Rectal smooth muscle tissue (tissue), 1 donor: ENCODE measurements at regions not wholly inside any gene's neighbourhood (a gene's known extent, or its start where the extent isn't known, plus 50 kb on each side); places are given as distances from the start of the nearest gene placed in this dataset.

Experiments used
- H3K27ac ChIP-seq: one replicate; pipeline ENCODE4 v1.7.0; 2013; ENCODE audit warnings: low read depth, low read length, inconsistent platforms
- H3K27me3 ChIP-seq: one replicate; pipeline ENCODE4 v1.7.0; 2013; ENCODE audit warnings: low read length; ENCODE audit not compliant: control insufficient read depth, insufficient read depth
- H3K36me3 ChIP-seq: one replicate; pipeline ENCODE4 v1.7.0; 2013; ENCODE audit warnings: low read length; ENCODE audit not compliant: control insufficient read depth, insufficient read depth
- H3K4me1 ChIP-seq: one replicate; pipeline ENCODE4 v1.7.0; 2013; ENCODE audit warnings: low read length; ENCODE audit not compliant: control insufficient read depth, insufficient read depth
- H3K4me3 ChIP-seq: one replicate; pipeline ENCODE4 v1.7.0; 2013; ENCODE audit warnings: low read length
- H3K9ac ChIP-seq: one replicate; pipeline ENCODE4 v1.7.0; 2013; ENCODE audit warnings: low read length

DNA sequence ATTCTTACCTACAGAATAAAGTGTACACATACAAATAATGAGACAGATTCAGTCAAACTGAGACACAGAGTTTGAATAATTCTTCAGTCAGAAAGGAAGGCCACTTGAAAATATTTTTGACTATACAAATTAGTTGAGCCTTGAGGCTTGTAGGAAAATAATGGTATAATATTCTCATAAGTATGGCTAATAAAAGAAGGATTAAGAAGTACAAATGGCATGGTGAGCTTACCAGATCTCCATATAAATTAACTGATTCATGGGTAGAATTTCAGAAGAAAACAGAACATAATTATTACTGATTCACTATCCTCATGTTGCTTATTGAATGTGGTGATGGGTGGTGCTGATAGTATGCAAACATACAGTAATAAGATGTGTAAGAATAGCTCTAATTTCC, 401.1 kb downstream of the PCDH18 start:
- Histone ChIP-seq H3K9ac (no peak overlapping the region), H3K4me3 (no peak overlapping the region), H3K36me3 (no peaks in the 10 kb centered on the region), H3K27ac (no peak overlapping the region), H3K4me1 (no peaks in the 10 kb centered on the region), H3K27me3 (no peaks in the 10 kb centered on the region)

GRCh38 chr4:137129845-137130244, 402.4 kb downstream of the PCDH18 start:
- Histone ChIP-seq H3K36me3 (no peaks in the 10 kb centered on the region), H3K27me3 (no peaks in the 10 kb centered on the region), H3K4me1 (no peaks in the 10 kb centered on the region), H3K4me3 (no peak overlapping the region), H3K9ac (no peak overlapping the region), H3K27ac (no peak overlapping the region)

GRCh38 chr4:137129441-137129840, 402.9 kb downstream of the PCDH18 start:
- no peak overlapping the region for H3K4me3 ChIP-seq
- H3K36me3 ChIP-seq, result no peaks in the 10 kb centered on the region
- no peak overlapping the region for H3K9ac ChIP-seq
- no peaks in the 10 kb centered on the region for H3K4me1 ChIP-seq
- no peaks in the 10 kb centered on the region for H3K27me3 ChIP-seq
- H3K27ac ChIP-seq, result no peak overlapping the region

DNA sequence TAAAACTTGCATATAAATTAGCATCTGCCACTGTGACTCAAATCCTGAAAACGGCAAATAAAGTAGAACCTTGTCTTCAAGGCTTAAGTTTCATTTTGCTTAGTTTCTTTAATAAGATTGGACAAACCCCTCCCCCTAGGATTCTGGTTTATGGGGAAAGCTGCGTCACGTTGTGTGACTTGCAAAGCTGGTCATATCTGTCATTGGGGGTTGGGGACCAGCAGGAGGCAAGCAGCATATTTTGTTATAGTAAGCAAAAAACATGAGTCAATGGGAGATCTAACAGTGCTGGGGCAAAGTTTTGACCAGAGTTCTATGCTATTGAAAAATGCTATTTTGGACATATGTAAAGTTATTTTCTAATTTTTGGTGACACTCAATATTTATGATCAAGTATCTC, 407.3 kb downstream of the PCDH18 start:
- Histone ChIP-seq H3K27me3 (no peaks in the 10 kb centered on the region), H3K36me3 (no peaks in the 10 kb centered on the region), H3K4me1 (no peaks in the 10 kb centered on the region), H3K27ac (no peak overlapping the region), H3K4me3 (peak overlapping the region; percentile 32), H3K9ac (no peak overlapping the region)

DNA sequence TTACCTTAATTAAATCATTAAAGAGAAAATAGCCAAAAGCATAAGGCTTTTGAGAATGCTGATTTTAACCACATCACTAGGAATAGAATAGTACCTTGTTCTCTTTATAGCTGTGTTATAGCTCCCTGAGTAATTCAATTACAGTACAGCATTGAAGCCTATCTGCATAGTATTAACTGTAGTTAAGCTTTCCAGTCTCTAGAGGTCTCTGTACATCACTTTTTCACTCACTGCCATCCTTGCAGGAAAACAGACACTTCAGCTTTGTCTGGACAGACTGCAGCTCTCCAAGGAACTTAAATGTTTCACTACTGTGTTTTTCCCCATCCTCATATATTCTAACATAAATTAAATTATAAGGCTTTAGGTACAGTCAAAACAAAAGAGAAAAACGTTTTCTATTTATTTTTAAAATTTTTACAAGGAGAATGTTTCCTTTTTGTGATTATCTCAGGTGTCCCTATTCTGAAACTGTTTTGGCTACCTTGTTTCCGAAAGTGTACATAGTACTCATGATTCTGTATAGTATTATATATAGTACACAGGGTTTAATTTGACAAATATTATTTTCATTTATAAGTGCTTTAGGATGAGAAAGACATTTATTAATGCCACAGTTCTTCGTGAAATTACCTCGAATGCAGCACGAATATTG, 407.9 kb downstream of the PCDH18 start:
- Histone ChIP-seq H3K36me3 (no peaks in the 10 kb centered on the region), H3K27me3 (no peaks in the 10 kb centered on the region), H3K9ac (no peak overlapping the region), H3K4me3 (peak overlapping the region; percentile 32), H3K4me1 (no peaks in the 10 kb centered on the region), H3K27ac (no peak overlapping the region)

GRCh38 chr4:137122876-137123275, 409.4 kb downstream of the PCDH18 start:
- no peak overlapping the region for H3K27ac ChIP-seq
- no peak overlapping the region for H3K4me3 ChIP-seq
- H3K27me3 ChIP-seq, result no peaks in the 10 kb centered on the region
- H3K36me3 ChIP-seq, result no peaks in the 10 kb centered on the region
- H3K4me1 ChIP-seq, result no peaks in the 10 kb centered on the region
- no peak overlapping the region for H3K9ac ChIP-seq

DNA sequence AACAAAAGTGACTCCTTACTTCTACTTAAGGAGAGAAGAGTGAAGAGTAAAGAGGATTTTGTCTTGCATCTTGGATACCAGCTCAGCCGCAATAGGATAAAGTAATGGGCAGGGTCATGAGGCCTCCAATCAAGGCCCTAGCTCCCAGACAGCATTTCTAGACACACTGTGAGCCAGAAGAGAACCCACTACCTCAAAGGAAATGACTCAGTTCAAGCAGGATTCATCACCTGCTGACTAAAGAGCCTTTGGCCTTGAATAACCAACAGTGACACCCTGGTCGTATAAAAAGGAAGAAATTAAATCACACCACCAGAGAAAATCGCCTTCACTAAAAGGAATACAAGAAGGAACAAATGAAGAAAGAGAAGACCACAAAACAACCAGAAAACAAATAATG, 416.1 kb downstream of the PCDH18 start:
- Histone ChIP-seq H3K9ac (no peak overlapping the region), H3K27ac (no peak overlapping the region), H3K4me3 (no peak overlapping the region), H3K4me1 (no peaks in the 10 kb centered on the region), H3K36me3 (no peaks in the 10 kb centered on the region), H3K27me3 (no peaks in the 10 kb centered on the region)

DNA sequence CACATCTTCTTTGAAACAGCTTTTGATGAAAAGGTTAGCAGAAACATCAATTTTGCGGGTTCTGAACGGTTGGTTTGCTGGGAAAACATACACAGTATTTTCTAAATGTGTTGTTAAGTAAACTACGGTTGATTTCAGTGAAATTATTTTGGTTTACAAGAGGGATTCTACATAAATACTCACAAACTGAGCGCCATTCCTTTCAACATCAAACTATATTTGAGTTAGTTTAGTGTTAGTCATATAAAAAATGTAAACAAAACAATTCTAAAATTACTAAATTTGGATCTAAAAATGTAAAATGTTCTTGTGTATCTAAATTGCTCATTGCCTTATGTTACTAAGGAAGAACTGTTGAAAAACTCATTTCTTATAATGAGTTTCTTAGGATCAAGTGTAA, 425.6 kb downstream of the PCDH18 start:
- Histone ChIP-seq H3K9ac (no peak overlapping the region), H3K4me3 (no peak overlapping the region), H3K4me1 (no peaks in the 10 kb centered on the region), H3K36me3 (no peaks in the 10 kb centered on the region), H3K27ac (no peak overlapping the region), H3K27me3 (no peaks in the 10 kb centered on the region)

DNA sequence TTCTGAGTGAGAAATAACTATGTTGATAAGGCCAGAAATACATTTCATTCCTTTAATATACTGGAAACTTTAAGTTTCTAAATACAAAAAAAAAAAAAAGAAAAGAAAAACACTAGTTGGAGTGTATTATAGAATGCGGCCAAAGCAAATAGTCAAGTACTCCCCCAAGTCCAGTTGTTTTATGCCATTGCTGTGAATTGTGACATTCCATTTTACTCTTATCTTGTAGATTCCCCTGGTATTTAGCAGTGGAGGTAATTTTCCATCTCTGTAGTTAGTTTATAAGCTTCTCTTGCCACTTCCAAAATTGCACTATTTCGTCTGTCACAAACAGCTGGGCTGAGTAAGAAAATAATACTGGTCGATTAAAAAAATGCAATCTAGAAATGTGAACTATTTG, 426.0 kb downstream of the PCDH18 start:
- Histone ChIP-seq H3K27ac (no peak overlapping the region), H3K9ac (no peak overlapping the region)

GRCh38 chr4:137090951-137091350, 441.3 kb downstream of the PCDH18 start:
- no peaks in the 10 kb centered on the region for H3K4me1 ChIP-seq
- H3K9ac ChIP-seq, result no peak overlapping the region
- no peaks in the 10 kb centered on the region for H3K36me3 ChIP-seq
- no peak overlapping the region for H3K4me3 ChIP-seq
- no peaks in the 10 kb centered on the region for H3K27me3 ChIP-seq
- H3K27ac ChIP-seq, result no peak overlapping the region

More for the DNA sequence above, 426.0 kb downstream of the PCDH18 start:
- no peaks in the 10 kb centered on the region for H3K27me3 ChIP-seq
- H3K36me3 ChIP-seq, result no peaks in the 10 kb centered on the region
- no peak overlapping the region for H3K4me3 ChIP-seq
- no peaks in the 10 kb centered on the region for H3K4me1 ChIP-seq

DNA sequence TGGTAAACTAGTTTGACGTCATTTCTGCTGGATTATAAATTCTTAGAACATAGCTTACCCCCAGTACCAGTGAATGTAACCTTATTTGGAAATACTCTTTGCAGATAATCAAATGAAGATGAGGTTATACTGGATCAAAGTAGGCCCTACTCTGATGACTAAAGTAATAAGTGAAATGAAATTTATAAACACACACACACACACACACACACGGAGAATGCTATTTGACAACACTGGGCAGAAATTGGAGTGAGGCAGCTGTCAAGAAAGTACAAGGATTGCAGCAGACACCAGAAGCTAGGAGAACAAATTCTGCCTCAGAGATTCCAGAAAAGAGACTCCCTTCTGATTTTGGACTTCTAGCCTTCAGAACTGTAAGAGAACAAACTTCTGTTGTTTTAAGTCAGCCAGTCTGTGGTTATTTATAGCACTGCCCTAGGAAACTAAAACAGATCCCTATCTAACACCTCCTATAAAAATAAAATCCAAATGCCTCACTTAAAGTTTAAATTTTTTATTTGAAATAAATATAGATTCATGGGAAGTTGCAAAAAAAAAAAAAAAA, 448.6 kb downstream of the PCDH18 start:
- no peak overlapping the region for H3K9ac ChIP-seq
- H3K4me1 ChIP-seq, result no peaks in the 10 kb centered on the region
- H3K27ac ChIP-seq, result no peak overlapping the region
- H3K4me3 ChIP-seq, result no peak overlapping the region
- H3K36me3 ChIP-seq, result no peaks in the 10 kb centered on the region
- H3K27me3 ChIP-seq, result no peaks in the 10 kb centered on the region

DNA sequence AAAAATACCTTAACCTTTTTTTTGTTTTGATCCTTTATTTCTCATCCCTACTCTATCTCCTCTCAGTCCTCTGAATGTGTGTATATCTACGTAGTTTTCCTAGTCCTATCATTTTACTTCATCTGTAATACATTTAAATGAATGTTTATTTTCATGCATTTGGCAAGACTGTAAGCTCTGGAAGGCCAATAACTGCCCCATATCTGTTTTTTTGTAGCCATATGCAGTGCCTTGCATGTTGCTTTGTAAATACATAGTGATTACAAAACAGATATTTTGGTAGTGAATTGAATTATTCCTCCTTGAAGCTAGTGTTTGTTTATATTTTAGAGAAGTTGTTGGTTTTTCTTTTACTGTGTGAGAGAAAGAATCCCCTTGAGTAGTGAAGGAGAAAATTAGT, 450.2 kb downstream of the PCDH18 start:
- Histone ChIP-seq H3K4me1 (no peaks in the 10 kb centered on the region), H3K27me3 (no peaks in the 10 kb centered on the region), H3K27ac (no peak overlapping the region), H3K36me3 (no peaks in the 10 kb centered on the region), H3K9ac (no peak overlapping the region), H3K4me3 (no peak overlapping the region)

DNA sequence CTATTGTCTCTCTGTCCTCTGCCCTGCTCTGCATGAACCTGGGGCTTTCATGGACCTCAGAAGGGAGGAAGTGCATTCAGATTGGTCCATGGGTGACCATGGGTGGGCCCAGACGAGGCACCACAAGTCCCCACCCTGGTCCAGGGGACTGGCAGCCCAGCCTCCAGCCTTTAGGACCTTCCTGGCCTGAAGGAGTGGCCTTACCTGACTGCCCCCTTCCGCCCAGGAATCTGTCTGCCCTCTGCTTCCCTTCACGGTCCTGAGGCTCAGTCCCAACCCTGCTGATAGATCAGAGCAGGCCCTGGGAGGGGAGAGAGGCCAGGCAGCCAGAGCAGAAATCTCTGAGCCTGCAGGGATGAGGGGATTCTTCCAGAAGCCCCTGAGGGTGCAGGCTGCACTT, 455.4 kb downstream of the PCDH18 start:
- Histone ChIP-seq H3K27me3 (no peaks in the 10 kb centered on the region), H3K36me3 (no peaks in the 10 kb centered on the region), H3K9ac (no peak overlapping the region), H3K27ac (no peak overlapping the region), H3K4me3 (no peak overlapping the region), H3K4me1 (no peaks in the 10 kb centered on the region)
